ENCODE measurements at regions not wholly inside any gene's neighbourhood (a gene's known extent, or its start where the extent isn't known, plus 50 kb on each side); places are given as distances from the start of the nearest gene placed in this dataset.
"Not testable (repeated sequence)": the region's sequence is repeated elsewhere in the genome, so short reads cannot be mapped to it uniquely, and the experiment has no call there.

- Mint-ChIP-seq H3K4me1 (ENCODE audit: unreplicated experiment) (no peaks in the 10 kb centered on the region), H3K9me3 (ENCODE audit: unreplicated experiment) (peaks cover 12% of the 10 kb centered on the region)
These were observed 218.4 kb downstream of the SOX2 start for GRCh38 chr3:181930105-181930504.

GRCh38 chr3:181932039-181932438 lies 220.3 kb downstream of the SOX2 start:
- Mint-ChIP-seq H3K4me1 (ENCODE audit: unreplicated experiment) (no peaks in the 10 kb centered on the region), H3K36me3 (ENCODE audit: unreplicated experiment) (no peaks in the 10 kb centered on the region), H3K4me3 (ENCODE audit: unreplicated experiment) (no peak overlapping the region), H3K27ac (ENCODE audit: unreplicated experiment) (no peak overlapping the region), H3K27me3 (ENCODE audit: unreplicated experiment) (no peaks in the 10 kb centered on the region), H3K9me3 (ENCODE audit: unreplicated experiment) (peaks cover 12% of the 10 kb centered on the region)
- no peak for DNase-seq (ENCODE audit: extremely low spot score, unreplicated experiment)
- TF ChIP-seq CTCF (IDR thresholded peaks at IDR 0.05) = no peak

More at GRCh38 chr3:181930105-181930504, 218.4 kb downstream of the SOX2 start:
- no peaks in the 10 kb centered on the region for H3K36me3 Mint-ChIP-seq (ENCODE audit: unreplicated experiment)
- no peak for DNase-seq (ENCODE audit: extremely low spot score, unreplicated experiment)
- no peak for TF ChIP-seq CTCF (IDR thresholded peaks at IDR 0.05)
- no peak overlapping the region for H3K4me3 Mint-ChIP-seq (ENCODE audit: unreplicated experiment)
- no peak overlapping the region for H3K27ac Mint-ChIP-seq (ENCODE audit: unreplicated experiment)
- H3K27me3 Mint-ChIP-seq (ENCODE audit: unreplicated experiment) = no peaks in the 10 kb centered on the region

- Mint-ChIP-seq H3K27ac (ENCODE audit: unreplicated experiment) (no peak overlapping the region), H3K4me3 (ENCODE audit: unreplicated experiment) (no peak overlapping the region), H3K4me1 (ENCODE audit: unreplicated experiment) (no peaks in the 10 kb centered on the region), H3K9me3 (ENCODE audit: unreplicated experiment) (peaks cover 8% of the 10 kb centered on the region), H3K36me3 (ENCODE audit: unreplicated experiment) (no peaks in the 10 kb centered on the region), H3K27me3 (ENCODE audit: unreplicated experiment) (no peaks in the 10 kb centered on the region)
- DNase-seq (ENCODE audit: extremely low spot score, unreplicated experiment) = no peak
- no peak for TF ChIP-seq CTCF (IDR thresholded peaks at IDR 0.05)
These were observed 221.4 kb downstream of the SOX2 start for GRCh38 chr3:181933052-181933618.

- no peak for TF ChIP-seq CTCF (IDR thresholded peaks at IDR 0.05)
- no peaks in the 10 kb centered on the region for H3K4me1 Mint-ChIP-seq (ENCODE audit: unreplicated experiment)
- no peak overlapping the region for H3K4me3 Mint-ChIP-seq (ENCODE audit: unreplicated experiment)
- no peaks in the 10 kb centered on the region for H3K9me3 Mint-ChIP-seq (ENCODE audit: unreplicated experiment)
- H3K36me3 Mint-ChIP-seq (ENCODE audit: unreplicated experiment) = no peaks in the 10 kb centered on the region
- DNase-seq (ENCODE audit: extremely low spot score, unreplicated experiment) = no peak
- no peak overlapping the region for H3K27ac Mint-ChIP-seq (ENCODE audit: unreplicated experiment)
- peaks cover 3% of the 10 kb centered on the region for H3K27me3 Mint-ChIP-seq (ENCODE audit: unreplicated experiment)
These were observed 224.2 kb downstream of the SOX2 start for GRCh38 chr3:181935915-181936314.

GRCh38 chr3:181936774-181937173 lies 225.0 kb downstream of the SOX2 start:
- Mint-ChIP-seq H3K4me1 (ENCODE audit: unreplicated experiment) (no peaks in the 10 kb centered on the region), H3K27ac (ENCODE audit: unreplicated experiment) (no peak overlapping the region), H3K36me3 (ENCODE audit: unreplicated experiment) (no peaks in the 10 kb centered on the region), H3K27me3 (ENCODE audit: unreplicated experiment) (peaks cover 8% of the 10 kb centered on the region), H3K9me3 (ENCODE audit: unreplicated experiment) (no peaks in the 10 kb centered on the region), H3K4me3 (ENCODE audit: unreplicated experiment) (no peak overlapping the region)
- TF ChIP-seq CTCF (IDR thresholded peaks at IDR 0.05) = no peak
- no peak for DNase-seq (ENCODE audit: extremely low spot score, unreplicated experiment)

GRCh38 chr3:181938580-181938979 lies 226.9 kb downstream of the SOX2 start:
- not testable (repeated sequence) for H3K4me3 Mint-ChIP-seq (ENCODE audit: unreplicated experiment); H3K36me3 Mint-ChIP-seq (ENCODE audit: unreplicated experiment); H3K27ac Mint-ChIP-seq (ENCODE audit: unreplicated experiment); H3K4me1 Mint-ChIP-seq (ENCODE audit: unreplicated experiment); H3K9me3 Mint-ChIP-seq (ENCODE audit: unreplicated experiment); DNase-seq (ENCODE audit: extremely low spot score, unreplicated experiment)
- peaks cover 15% of the 10 kb centered on the region for H3K27me3 Mint-ChIP-seq (ENCODE audit: unreplicated experiment)

Data from osteocyte (in vitro differentiated cells).